ENCODE measurements at regions not wholly inside any gene's neighbourhood (a gene's known extent, or its start where the extent isn't known, plus 50 kb on each side); places are given as distances from the start of the nearest gene placed in this dataset.

DNA sequence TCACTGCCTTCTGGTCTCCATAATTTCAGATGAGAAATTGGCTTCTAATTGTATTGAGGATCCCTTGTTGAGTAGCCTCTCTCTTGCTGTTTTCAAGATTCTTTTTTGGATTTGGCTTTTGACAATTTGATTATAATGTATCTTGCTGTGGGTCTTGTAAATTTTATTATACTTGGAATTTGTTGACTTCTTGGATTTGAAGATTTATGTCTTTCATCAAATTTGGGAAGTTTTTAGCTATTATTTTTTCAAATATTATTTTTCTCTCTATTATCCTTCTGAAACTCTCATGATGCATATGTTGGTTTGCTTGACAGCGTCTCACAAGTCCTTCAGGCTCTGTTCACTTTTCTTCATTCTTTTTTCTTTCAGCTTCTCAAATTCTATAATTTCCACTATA is 126.1 kb downstream of the C1orf94 start (continued):
- TF ChIP-seq, protein P1, sequence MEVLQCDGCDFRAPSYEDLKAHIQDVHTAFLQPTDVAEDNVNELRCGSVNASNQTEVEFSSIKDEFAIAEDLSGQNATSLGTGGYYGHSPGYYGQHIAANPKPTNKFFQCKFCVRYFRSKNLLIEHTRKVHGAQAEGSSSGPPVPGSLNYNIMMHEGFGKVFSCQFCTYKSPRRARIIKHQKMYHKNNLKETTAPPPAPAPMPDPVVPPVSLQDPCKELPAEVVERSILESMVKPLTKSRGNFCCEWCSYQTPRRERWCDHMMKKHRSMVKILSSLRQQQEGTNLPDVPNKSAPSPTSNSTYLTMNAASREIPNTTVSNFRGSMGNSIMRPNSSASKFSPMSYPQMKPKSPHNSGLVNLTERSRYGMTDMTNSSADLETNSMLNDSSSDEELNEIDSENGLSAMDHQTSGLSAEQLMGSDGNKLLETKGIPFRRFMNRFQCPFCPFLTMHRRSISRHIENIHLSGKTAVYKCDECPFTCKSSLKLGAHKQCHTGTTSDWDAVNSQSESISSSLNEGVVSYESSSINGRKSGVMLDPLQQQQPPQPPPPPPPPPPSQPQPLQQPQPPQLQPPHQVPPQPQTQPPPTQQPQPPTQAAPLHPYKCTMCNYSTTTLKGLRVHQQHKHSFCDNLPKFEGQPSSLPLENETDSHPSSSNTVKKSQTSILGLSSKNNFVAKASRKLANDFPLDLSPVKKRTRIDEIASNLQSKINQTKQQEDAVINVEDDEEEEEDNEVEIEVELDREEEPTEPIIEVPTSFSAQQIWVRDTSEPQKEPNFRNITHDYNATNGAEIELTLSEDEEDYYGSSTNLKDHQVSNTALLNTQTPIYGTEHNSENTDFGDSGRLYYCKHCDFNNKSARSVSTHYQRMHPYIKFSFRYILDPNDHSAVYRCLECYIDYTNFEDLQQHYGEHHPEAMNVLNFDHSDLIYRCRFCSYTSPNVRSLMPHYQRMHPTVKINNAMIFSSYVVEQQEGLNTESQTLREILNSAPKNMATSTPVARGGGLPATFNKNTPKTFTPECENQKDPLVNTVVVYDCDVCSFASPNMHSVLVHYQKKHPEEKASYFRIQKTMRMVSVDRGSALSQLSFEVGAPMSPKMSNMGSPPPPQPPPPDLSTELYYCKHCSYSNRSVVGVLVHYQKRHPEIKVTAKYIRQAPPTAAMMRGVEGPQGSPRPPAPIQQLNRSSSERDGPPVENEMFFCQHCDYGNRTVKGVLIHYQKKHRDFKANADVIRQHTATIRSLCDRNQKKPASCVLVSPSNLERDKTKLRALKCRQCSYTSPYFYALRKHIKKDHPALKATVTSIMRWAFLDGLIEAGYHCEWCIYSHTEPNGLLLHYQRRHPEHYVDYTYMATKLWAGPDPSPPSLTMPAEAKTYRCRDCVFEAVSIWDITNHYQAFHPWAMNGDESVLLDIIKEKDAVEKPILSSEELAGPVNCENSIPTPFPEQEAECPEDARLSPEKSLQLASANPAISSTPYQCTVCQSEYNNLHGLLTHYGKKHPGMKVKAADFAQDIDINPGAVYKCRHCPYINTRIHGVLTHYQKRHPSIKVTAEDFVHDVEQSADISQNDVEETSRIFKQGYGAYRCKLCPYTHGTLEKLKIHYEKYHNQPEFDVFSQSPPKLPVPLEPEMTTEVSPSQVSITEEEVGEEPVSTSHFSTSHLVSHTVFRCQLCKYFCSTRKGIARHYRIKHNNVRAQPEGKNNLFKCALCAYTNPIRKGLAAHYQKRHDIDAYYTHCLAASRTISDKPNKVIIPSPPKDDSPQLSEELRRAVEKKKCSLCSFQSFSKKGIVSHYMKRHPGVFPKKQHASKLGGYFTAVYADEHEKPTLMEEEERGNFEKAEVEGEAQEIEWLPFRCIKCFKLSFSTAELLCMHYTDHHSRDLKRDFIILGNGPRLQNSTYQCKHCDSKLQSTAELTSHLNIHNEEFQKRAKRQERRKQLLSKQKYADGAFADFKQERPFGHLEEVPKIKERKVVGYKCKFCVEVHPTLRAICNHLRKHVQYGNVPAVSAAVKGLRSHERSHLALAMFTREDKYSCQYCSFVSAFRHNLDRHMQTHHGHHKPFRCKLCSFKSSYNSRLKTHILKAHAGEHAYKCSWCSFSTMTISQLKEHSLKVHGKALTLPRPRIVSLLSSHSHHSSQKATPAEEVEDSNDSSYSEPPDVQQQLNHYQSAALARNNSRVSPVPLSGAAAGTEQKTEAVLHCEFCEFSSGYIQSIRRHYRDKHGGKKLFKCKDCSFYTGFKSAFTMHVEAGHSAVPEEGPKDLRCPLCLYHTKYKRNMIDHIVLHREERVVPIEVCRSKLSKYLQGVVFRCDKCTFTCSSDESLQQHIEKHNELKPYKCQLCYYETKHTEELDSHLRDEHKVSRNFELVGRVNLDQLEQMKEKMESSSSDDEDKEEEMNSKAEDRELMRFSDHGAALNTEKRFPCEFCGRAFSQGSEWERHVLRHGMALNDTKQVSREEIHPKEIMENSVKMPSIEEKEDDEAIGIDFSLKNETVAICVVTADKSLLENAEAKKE (CRISPR knock-in tag; IDR thresholded peaks at IDR 0.05), result no peak
- TF ChIP-seq EZH2 (IDR thresholded peaks at IDR 0.05; ENCODE audit: low read depth, unreplicated experiment), result no peak
- no peak for TF ChIP-seq POLR2AphosphoS5 (IDR thresholded peaks at IDR 0.05; ENCODE audit: low read depth)
- TF ChIP-seq NANOG (IDR thresholded peaks at IDR 0.05; ENCODE audit: borderline replicate concordance), result no peak

DNA sequence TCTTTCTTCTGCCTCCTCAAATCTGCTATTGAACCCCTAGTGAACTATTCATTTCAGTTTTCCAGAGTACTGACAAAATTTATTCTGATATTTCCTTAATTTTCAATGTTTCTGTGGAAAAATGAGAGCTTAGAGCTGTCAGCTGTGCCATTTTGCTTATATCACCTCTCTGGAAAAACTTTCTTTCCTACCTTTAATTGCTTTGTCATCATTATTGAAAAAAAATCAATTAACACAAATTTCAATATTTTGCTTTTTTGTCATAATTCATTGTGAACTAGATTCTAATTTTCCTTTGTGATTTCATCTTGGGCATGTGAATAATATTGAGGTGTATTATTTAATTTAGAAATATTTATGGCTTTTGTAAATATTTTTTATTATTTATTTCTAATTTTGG is 126.5 kb downstream of the C1orf94 start:
- H3F3A ChIP-seq (replicated peaks; ENCODE audit: low read depth), result no peaks in the 10 kb centered on the region
- Mint-ChIP-seq H3K36me3 (ENCODE audit: low read depth) (no peaks in the 10 kb centered on the region), H3K27ac (no peak overlapping the region), H3K27me3 (ENCODE audit: insufficient read depth, low read depth, poor library complexity) (peaks cover 2% of the 10 kb centered on the region), H3K4me1 (no peaks in the 10 kb centered on the region), H3K4me3 (no peak overlapping the region), H3K9me3 (peaks cover 4% of the 10 kb centered on the region; the same call in 1 of the 3 replicates)
- TF ChIP-seq, protein P2, sequence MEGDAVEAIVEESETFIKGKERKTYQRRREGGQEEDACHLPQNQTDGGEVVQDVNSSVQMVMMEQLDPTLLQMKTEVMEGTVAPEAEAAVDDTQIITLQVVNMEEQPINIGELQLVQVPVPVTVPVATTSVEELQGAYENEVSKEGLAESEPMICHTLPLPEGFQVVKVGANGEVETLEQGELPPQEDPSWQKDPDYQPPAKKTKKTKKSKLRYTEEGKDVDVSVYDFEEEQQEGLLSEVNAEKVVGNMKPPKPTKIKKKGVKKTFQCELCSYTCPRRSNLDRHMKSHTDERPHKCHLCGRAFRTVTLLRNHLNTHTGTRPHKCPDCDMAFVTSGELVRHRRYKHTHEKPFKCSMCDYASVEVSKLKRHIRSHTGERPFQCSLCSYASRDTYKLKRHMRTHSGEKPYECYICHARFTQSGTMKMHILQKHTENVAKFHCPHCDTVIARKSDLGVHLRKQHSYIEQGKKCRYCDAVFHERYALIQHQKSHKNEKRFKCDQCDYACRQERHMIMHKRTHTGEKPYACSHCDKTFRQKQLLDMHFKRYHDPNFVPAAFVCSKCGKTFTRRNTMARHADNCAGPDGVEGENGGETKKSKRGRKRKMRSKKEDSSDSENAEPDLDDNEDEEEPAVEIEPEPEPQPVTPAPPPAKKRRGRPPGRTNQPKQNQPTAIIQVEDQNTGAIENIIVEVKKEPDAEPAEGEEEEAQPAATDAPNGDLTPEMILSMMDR (conservative IDR thresholded peaks at IDR 0.05; ENCODE audit: low read depth in 2 of 2), result no peak
- H3K4me1 ChIP-seq (ENCODE audit: insufficient read depth), result no peaks in the 10 kb centered on the region
- no peaks in the 10 kb centered on the region; the same call in 1 of the 2 replicates for H3K9me2 ChIP-seq (ENCODE audit: insufficient read depth)
- no peaks in the 10 kb centered on the region for H3K27me3 ChIP-seq (ENCODE audit: insufficient read depth)
- DNase-seq (ENCODE audit: low spot score), result no peak
- no peaks in the 10 kb centered on the region for H3K79me2 ChIP-seq (replicated peaks; ENCODE audit: insufficient read depth)
- H3K36me3 ChIP-seq (ENCODE audit: insufficient read depth), result no peaks in the 10 kb centered on the region
- H3K27ac ChIP-seq (ENCODE audit: low read depth), result no peak overlapping the region
- no peak overlapping the region for H3K4me3 ChIP-seq
- ATAC-seq, result no peak
- no peak overlapping the region for H3K4me2 ChIP-seq
- H2AFZ ChIP-seq, result no peak overlapping the region
- H4K20me1 ChIP-seq (replicated peaks; ENCODE audit: insufficient read depth), result no peaks in the 10 kb centered on the region

Data from GM23338 (cell line).